ENCODE measurements at regions not wholly inside any gene's neighbourhood (a gene's known extent, or its start where the extent isn't known, plus 50 kb on each side); places are given as distances from the start of the nearest gene placed in this dataset.

- no peaks in the 10 kb centered on the region for H3K36me3 ChIP-seq (ENCODE audit: control insufficient read depth, insufficient read depth, low read length)
- H3K36me3 Mint-ChIP-seq = no peaks in the 10 kb centered on the region
- no peak overlapping the region for H3K27ac Mint-ChIP-seq
- no peak overlapping the region for H3K4me3 Mint-ChIP-seq
- H3K4me3 ChIP-seq (ENCODE audit: low read depth, low read length) = no peak overlapping the region
- no peaks in the 10 kb centered on the region for H3K9me3 ChIP-seq (ENCODE audit: control insufficient read depth in 2 of 2, low read length in 2 of 2)
- no peak for DNase-seq
- H3K27me3 ChIP-seq (ENCODE audit: control insufficient read depth, insufficient read depth, low read length) = no peaks in the 10 kb centered on the region
- H3K4me1 Mint-ChIP-seq = no peaks in the 10 kb centered on the region
- no peak for ATAC-seq (ENCODE audit: low read depth in 2 of 2)
- H3K9me3 Mint-ChIP-seq = peaks cover 0 to 11% (median 3%) of the 10 kb centered on the region in 7 donors
- H3K27ac ChIP-seq (ENCODE audit: insufficient read depth, low read length, poor library complexity, severe bottlenecking) = no peak overlapping the region
- no peaks in the 10 kb centered on the region for H3K4me1 ChIP-seq (ENCODE audit: control insufficient read depth, insufficient read depth, low read length, poor library complexity, severe bottlenecking)
- no peaks in the 10 kb centered on the region for H3K27me3 Mint-ChIP-seq
Observed at GRCh38 chr12:23335593-23335992, 613.9 kb downstream of the SOX5 start.

GRCh38 chr12:23337213-23337612, 612.3 kb downstream of the SOX5 start:
- no peak overlapping the region for H3K4me3 Mint-ChIP-seq
- no peaks in the 10 kb centered on the region for H3K4me1 Mint-ChIP-seq
- no peaks in the 10 kb centered on the region for H3K36me3 Mint-ChIP-seq
- Histone ChIP-seq H3K4me1 (ENCODE audit: control insufficient read depth, insufficient read depth, low read length, poor library complexity, severe bottlenecking) (no peaks in the 10 kb centered on the region), H3K36me3 (ENCODE audit: control insufficient read depth, insufficient read depth, low read length) (no peaks in the 10 kb centered on the region), H3K27ac (ENCODE audit: insufficient read depth, low read length, poor library complexity, severe bottlenecking) (no peak overlapping the region), H3K4me3 (ENCODE audit: low read depth, low read length) (no peak overlapping the region), H3K27me3 (ENCODE audit: control insufficient read depth, insufficient read depth, low read length) (no peaks in the 10 kb centered on the region), H3K9me3 (ENCODE audit: control insufficient read depth in 2 of 2, low read length in 2 of 2) (no peaks in the 10 kb centered on the region)
- H3K27ac Mint-ChIP-seq = no peak overlapping the region
- DNase-seq = no peak
- no peaks in the 10 kb centered on the region for H3K27me3 Mint-ChIP-seq
- no peak for ATAC-seq (ENCODE audit: low read depth in 2 of 2)
- peaks cover 2 to 11% (median 3%) of the 10 kb centered on the region in 7 donors for H3K9me3 Mint-ChIP-seq

- Mint-ChIP-seq H3K9me3 (peaks cover 0 to 14% (median 2%) of the 10 kb centered on the region in 7 donors), H3K36me3 (no peaks in the 10 kb centered on the region), H3K4me1 (no peaks in the 10 kb centered on the region), H3K27ac (no peak overlapping the region), H3K4me3 (no peak overlapping the region), H3K27me3 (no peaks in the 10 kb centered on the region)
- no peaks in the 10 kb centered on the region for H3K4me1 ChIP-seq (ENCODE audit: control insufficient read depth, insufficient read depth, low read length, poor library complexity, severe bottlenecking)
- no peaks in the 10 kb centered on the region for H3K36me3 ChIP-seq (ENCODE audit: control insufficient read depth, insufficient read depth, low read length)
- ATAC-seq (ENCODE audit: low read depth in 2 of 2) (no peak), DNase-seq (no peak)
- H3K9me3 ChIP-seq (ENCODE audit: control insufficient read depth in 2 of 2, low read length in 2 of 2) = no peaks in the 10 kb centered on the region
- H3K27me3 ChIP-seq (ENCODE audit: control insufficient read depth, insufficient read depth, low read length) = no peaks in the 10 kb centered on the region
- H3K4me3 ChIP-seq (ENCODE audit: low read depth, low read length) = no peak overlapping the region
- H3K27ac ChIP-seq (ENCODE audit: insufficient read depth, low read length, poor library complexity, severe bottlenecking) = no peak overlapping the region
Observed at GRCh38 chr12:23340351-23340750, 609.1 kb downstream of the SOX5 start.

- H3K27me3 ChIP-seq (ENCODE audit: control insufficient read depth, insufficient read depth, low read length) = no peaks in the 10 kb centered on the region
- no peaks in the 10 kb centered on the region for H3K9me3 ChIP-seq (ENCODE audit: control insufficient read depth in 2 of 2, low read length in 2 of 2)
- no peaks in the 10 kb centered on the region for H3K27me3 Mint-ChIP-seq
- no peak overlapping the region for H3K27ac Mint-ChIP-seq
- H3K36me3 ChIP-seq (ENCODE audit: control insufficient read depth, insufficient read depth, low read length) = no peaks in the 10 kb centered on the region
- H3K4me3 ChIP-seq (ENCODE audit: low read depth, low read length) = no peak overlapping the region
- H3K27ac ChIP-seq (ENCODE audit: insufficient read depth, low read length, poor library complexity, severe bottlenecking) = no peak overlapping the region
- DNase-seq = no peak
- H3K9me3 Mint-ChIP-seq = peaks cover 0 to 15% (median 5%) of the 10 kb centered on the region in 7 donors
- no peak overlapping the region for H3K4me3 Mint-ChIP-seq
- no peaks in the 10 kb centered on the region for H3K4me1 Mint-ChIP-seq
- no peaks in the 10 kb centered on the region for H3K36me3 Mint-ChIP-seq
- no peaks in the 10 kb centered on the region for H3K4me1 ChIP-seq (ENCODE audit: control insufficient read depth, insufficient read depth, low read length, poor library complexity, severe bottlenecking)
- ATAC-seq (ENCODE audit: low read depth in 2 of 2) = no peak
Observed at GRCh38 chr12:23342407-23342806, 607.1 kb downstream of the SOX5 start.

GRCh38 chr12:23349564-23349963, 599.9 kb downstream of the SOX5 start:
- no peaks in the 10 kb centered on the region for H3K36me3 ChIP-seq (ENCODE audit: control insufficient read depth, insufficient read depth, low read length)
- Mint-ChIP-seq H3K27ac (no peak overlapping the region), H3K27me3 (no peaks in the 10 kb centered on the region), H3K4me1 (no peaks in the 10 kb centered on the region), H3K4me3 (no peak overlapping the region), H3K9me3 (peaks cover 0 to 7% (median 3%) of the 10 kb centered on the region in 7 donors), H3K36me3 (no peaks in the 10 kb centered on the region)
- no peak for ATAC-seq (ENCODE audit: low read depth in 2 of 2)
- DNase-seq = no peak
- no peaks in the 10 kb centered on the region for H3K4me1 ChIP-seq (ENCODE audit: control insufficient read depth, insufficient read depth, low read length, poor library complexity, severe bottlenecking)
- H3K4me3 ChIP-seq (ENCODE audit: low read depth, low read length) = no peak overlapping the region
- no peaks in the 10 kb centered on the region for H3K27me3 ChIP-seq (ENCODE audit: control insufficient read depth, insufficient read depth, low read length)
- no peak overlapping the region for H3K27ac ChIP-seq (ENCODE audit: insufficient read depth, low read length, poor library complexity, severe bottlenecking)
- H3K9me3 ChIP-seq (ENCODE audit: control insufficient read depth in 2 of 2, low read length in 2 of 2) = no peaks in the 10 kb centered on the region

GRCh38 chr12:23350808-23351207, 598.7 kb downstream of the SOX5 start:
- Histone ChIP-seq H3K4me1 (ENCODE audit: control insufficient read depth, insufficient read depth, low read length, poor library complexity, severe bottlenecking) (no peaks in the 10 kb centered on the region), H3K27ac (ENCODE audit: insufficient read depth, low read length, poor library complexity, severe bottlenecking) (no peak overlapping the region), H3K9me3 (ENCODE audit: control insufficient read depth in 2 of 2, low read length in 2 of 2) (no peaks in the 10 kb centered on the region), H3K4me3 (ENCODE audit: low read depth, low read length) (no peak overlapping the region), H3K27me3 (ENCODE audit: control insufficient read depth, insufficient read depth, low read length) (no peaks in the 10 kb centered on the region), H3K36me3 (ENCODE audit: control insufficient read depth, insufficient read depth, low read length) (no peaks in the 10 kb centered on the region)
- H3K4me1 Mint-ChIP-seq = no peaks in the 10 kb centered on the region
- H3K27ac Mint-ChIP-seq = no peak overlapping the region
- DNase-seq (no peak), ATAC-seq (ENCODE audit: low read depth in 2 of 2) (no peak)
- H3K27me3 Mint-ChIP-seq = no peaks in the 10 kb centered on the region
- no peaks in the 10 kb centered on the region for H3K36me3 Mint-ChIP-seq
- H3K9me3 Mint-ChIP-seq = peaks cover 0 to 7% (median 3%) of the 10 kb centered on the region in 7 donors
- no peak overlapping the region for H3K4me3 Mint-ChIP-seq

GRCh38 chr12:23352670-23353069, 596.8 kb downstream of the SOX5 start:
- no peaks in the 10 kb centered on the region for H3K9me3 ChIP-seq (ENCODE audit: control insufficient read depth in 2 of 2, low read length in 2 of 2)
- H3K36me3 ChIP-seq (ENCODE audit: control insufficient read depth, insufficient read depth, low read length) = no peaks in the 10 kb centered on the region
- no peaks in the 10 kb centered on the region for H3K4me1 ChIP-seq (ENCODE audit: control insufficient read depth, insufficient read depth, low read length, poor library complexity, severe bottlenecking)
- no peak overlapping the region for H3K27ac ChIP-seq (ENCODE audit: insufficient read depth, low read length, poor library complexity, severe bottlenecking)
- no peak overlapping the region for H3K4me3 ChIP-seq (ENCODE audit: low read depth, low read length)
- Mint-ChIP-seq H3K4me3 (no peak overlapping the region), H3K4me1 (no peaks in the 10 kb centered on the region), H3K27me3 (no peaks in the 10 kb centered on the region), H3K9me3 (peaks cover 0 to 3% (median 0%) of the 10 kb centered on the region in 7 donors), H3K27ac (no peak overlapping the region), H3K36me3 (no peaks in the 10 kb centered on the region)
- ATAC-seq (ENCODE audit: low read depth in 2 of 2) (no peak), DNase-seq (no peak)
- H3K27me3 ChIP-seq (ENCODE audit: control insufficient read depth, insufficient read depth, low read length) = no peaks in the 10 kb centered on the region

- H3K9me3 Mint-ChIP-seq = peaks cover 0 to 3% (median 1%) of the 10 kb centered on the region in 7 donors
- ATAC-seq (ENCODE audit: low read depth in 2 of 2) = no peak
- no peaks in the 10 kb centered on the region for H3K27me3 Mint-ChIP-seq
Observed at GRCh38 chr12:23354800-23355199, 594.7 kb downstream of the SOX5 start.

More at GRCh38 chr12:23354800-23355199, 594.7 kb downstream of the SOX5 start:
- no peaks in the 10 kb centered on the region for H3K9me3 ChIP-seq (ENCODE audit: control insufficient read depth in 2 of 2, low read length in 2 of 2)
- no peak overlapping the region for H3K27ac Mint-ChIP-seq
- H3K4me3 ChIP-seq (ENCODE audit: low read depth, low read length) = no peak overlapping the region
- H3K4me1 ChIP-seq (ENCODE audit: control insufficient read depth, insufficient read depth, low read length, poor library complexity, severe bottlenecking) = no peaks in the 10 kb centered on the region
- no peak for DNase-seq
- H3K4me3 Mint-ChIP-seq = no peak overlapping the region
- no peaks in the 10 kb centered on the region for H3K27me3 ChIP-seq (ENCODE audit: control insufficient read depth, insufficient read depth, low read length)
- H3K36me3 Mint-ChIP-seq = no peaks in the 10 kb centered on the region
- no peaks in the 10 kb centered on the region for H3K4me1 Mint-ChIP-seq
- H3K36me3 ChIP-seq (ENCODE audit: control insufficient read depth, insufficient read depth, low read length) = no peaks in the 10 kb centered on the region
- no peak overlapping the region for H3K27ac ChIP-seq (ENCODE audit: insufficient read depth, low read length, poor library complexity, severe bottlenecking)

Measured in CD4-positive, CD25-positive, alpha-beta regulatory T cell (primary cell).